Breast epithelium (tissue), 3 donors: ENCODE measurements at regions not wholly inside any gene's neighbourhood (a gene's known extent, or its start where the extent isn't known, plus 50 kb on each side); places are given as distances from the start of the nearest gene placed in this dataset.

Experiments
- CTCF ChIP-seq, 3 donors: fragments of 450-650 bp; IDR thresholded peaks; one replicate each; pipeline ENCODE4 v1.5.1; 2016 to 2017; ENCODE audit warnings: antibody characterized with exemption in 3 of 3, mild to moderate bottlenecking in 3 of 3, moderate library complexity in 3 of 3
- POLR2A ChIP-seq: fragments of 450-650 bp; IDR thresholded peaks from one replicate; pipeline ENCODE4 v1.6.1; 2016; ENCODE audit warnings: antibody characterized with exemption, mild to moderate bottlenecking, moderate library complexity
- POLR2AphosphoS5 ChIP-seq, 3 donors: sonication (generic); formaldehyde crosslinking; IDR thresholded peaks; one replicate each; pipeline ENCODE4 v1.6.1; 2017; ENCODE audit warnings: antibody characterized with exemption in 3 of 3

- no peak for TF ChIP-seq CTCF (IDR thresholded peaks at IDR 0.05)
- no peak for TF ChIP-seq POLR2AphosphoS5 (IDR thresholded peaks at IDR 0.05)
- TF ChIP-seq POLR2A: no peak
These were observed 106.9 kb downstream of the CARTPT start for GRCh38 chr5:71825992-71826391.
